GM10266 (cell line): ENCODE measurements at regions not wholly inside any gene's neighbourhood (a gene's known extent, or its start where the extent isn't known, plus 50 kb on each side); places are given as distances from the start of the nearest gene placed in this dataset.
"Not testable (repeated sequence)": the region's sequence is repeated elsewhere in the genome, so short reads cannot be mapped to it uniquely, and the experiment has no call there.

ENCODE experiments used
- DNase-seq: peaks from one replicate; pipeline ENCODE4 v3.0.0; 2012; ENCODE audit errors: extremely low spot score
- TF ChIP-seq, protein P1 (sequence below): IDR thresholded peaks from 2 replicates; pipeline ENCODE4 v1.5.1; 2012; ENCODE audit warnings: mild to moderate bottlenecking, low read depth; ENCODE audit not compliant: control insufficient read depth, insufficient read depth; ENCODE audit errors: missing control alignments

DNA sequence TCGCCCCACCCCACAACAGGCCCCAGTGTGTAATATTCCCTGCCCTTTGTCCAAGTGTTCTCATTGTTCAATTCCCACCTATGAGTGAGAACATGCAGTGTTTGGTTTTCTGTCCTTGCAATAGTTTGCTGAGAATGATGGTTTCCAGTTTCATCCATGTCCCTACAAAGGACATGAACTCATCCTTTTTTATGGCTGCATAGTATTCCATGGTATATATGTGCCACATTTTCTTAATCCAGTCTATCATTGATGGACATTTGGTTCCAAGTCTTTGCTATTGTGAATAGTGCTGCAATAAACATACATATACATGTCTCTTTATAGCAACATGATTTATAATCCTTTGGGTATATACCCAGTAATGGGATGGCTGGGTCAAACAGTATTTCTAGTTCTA lies 132.7 kb downstream of the SNX10 start:
- DNase-seq, result not testable (repeated sequence)

DNA sequence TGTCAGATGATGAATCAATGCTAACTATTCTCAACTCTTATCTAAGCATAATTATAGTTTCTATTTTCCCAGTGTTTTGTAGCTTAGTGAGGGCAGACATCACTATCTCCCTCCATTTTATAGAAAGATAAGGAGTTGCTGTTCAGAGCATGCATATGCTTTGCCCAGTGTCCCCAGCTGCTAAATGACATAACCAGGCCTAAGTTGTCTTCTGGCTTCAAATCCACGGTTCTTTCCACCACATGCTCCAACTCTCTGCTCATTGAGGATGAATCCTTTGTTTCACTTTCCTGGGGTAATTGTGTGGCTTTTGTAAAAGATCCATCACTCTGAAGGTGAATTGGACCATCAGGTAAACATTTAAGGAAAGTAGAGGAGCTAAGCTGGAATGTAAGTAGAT lies 134.0 kb downstream of the SNX10 start:
- TF ChIP-seq, protein P1, sequence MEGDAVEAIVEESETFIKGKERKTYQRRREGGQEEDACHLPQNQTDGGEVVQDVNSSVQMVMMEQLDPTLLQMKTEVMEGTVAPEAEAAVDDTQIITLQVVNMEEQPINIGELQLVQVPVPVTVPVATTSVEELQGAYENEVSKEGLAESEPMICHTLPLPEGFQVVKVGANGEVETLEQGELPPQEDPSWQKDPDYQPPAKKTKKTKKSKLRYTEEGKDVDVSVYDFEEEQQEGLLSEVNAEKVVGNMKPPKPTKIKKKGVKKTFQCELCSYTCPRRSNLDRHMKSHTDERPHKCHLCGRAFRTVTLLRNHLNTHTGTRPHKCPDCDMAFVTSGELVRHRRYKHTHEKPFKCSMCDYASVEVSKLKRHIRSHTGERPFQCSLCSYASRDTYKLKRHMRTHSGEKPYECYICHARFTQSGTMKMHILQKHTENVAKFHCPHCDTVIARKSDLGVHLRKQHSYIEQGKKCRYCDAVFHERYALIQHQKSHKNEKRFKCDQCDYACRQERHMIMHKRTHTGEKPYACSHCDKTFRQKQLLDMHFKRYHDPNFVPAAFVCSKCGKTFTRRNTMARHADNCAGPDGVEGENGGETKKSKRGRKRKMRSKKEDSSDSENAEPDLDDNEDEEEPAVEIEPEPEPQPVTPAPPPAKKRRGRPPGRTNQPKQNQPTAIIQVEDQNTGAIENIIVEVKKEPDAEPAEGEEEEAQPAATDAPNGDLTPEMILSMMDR, result no peak
- no peak for DNase-seq

DNA sequence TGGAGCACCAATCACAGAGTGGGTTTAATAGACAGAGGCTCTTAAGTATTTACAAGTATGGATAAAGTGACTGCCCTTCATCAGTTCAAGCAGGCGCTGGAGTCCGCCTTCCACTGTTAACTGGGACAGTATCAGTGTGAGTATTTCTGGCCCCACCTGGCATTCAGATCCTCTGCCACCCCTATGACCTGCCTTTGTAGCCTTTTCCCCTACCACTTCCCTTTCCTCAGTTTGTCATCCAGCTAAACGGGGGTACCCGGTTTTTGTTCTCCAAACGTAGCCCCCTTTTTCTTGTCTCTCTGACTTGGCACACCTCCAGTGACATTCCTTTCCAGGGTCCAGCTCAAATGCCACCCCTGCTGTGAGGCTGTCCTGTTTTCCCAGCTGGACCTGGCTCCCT lies 134.4 kb downstream of the SNX10 start:
- TF ChIP-seq, protein P1, result no peak
- no peak for DNase-seq

DNA sequence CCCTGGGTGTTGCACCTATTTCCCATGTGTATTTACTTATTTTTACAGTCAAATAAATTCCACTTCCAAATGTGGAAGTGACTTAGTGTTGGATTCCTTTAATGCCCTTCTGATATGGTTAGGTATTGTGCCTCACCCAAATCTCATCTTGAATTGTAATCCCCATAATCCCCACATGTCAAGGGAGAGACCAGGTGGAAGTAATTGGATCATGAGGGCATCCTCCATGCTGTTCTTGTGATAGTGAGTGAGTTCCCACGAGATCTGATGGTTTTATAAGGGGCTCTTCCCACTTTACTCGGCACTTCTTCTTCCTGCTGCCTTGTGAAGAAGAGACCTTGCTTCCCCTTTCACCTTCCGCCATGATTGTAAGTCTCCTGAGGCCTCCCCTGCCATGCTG lies 136.9 kb downstream of the SNX10 start:
- TF ChIP-seq, protein P1, result no peak
- no peak for DNase-seq

DNA sequence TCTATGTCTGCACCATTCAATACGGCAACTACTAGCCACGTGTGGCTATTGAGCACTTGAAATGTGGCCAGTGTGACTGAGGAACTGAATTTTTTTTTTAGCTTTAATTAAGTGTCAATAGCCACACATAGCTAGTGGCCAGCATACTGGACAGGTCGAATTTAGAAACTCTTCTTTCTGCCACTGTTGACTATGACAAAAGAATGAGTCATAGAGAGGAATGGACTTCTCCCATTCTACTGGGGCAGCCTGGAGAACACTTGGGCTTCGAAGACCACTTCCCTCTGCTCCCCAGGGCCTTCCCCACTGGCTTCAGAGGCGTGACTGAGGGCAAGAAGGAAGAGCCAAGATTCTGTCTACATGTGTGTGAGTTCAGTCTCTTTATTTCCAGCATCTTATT lies 137.5 kb downstream of the SNX10 start:
- TF ChIP-seq, protein P1, result no peak
- DNase-seq, result no peak

DNA sequence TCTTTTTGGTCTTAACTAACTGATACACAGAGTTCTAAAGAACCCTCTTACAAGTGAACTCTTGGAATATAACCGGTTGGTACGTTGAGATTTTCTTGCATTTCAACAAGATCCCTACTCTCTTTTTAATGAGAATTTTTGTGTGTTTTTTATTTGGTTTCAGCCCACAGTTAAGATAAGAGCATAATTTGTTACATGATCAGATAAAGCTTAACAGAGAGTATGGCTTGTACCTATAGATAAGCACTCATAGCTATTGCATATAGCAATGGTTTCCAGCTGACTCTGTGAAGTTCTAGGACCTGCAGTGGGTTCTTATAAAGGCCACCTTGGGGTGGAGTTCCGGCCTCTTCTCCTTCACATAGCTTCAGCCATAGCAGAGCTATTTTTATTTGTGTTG lies 143.3 kb downstream of the SNX10 start:
- TF ChIP-seq, protein P1, result no peak
- no peak for DNase-seq

DNA sequence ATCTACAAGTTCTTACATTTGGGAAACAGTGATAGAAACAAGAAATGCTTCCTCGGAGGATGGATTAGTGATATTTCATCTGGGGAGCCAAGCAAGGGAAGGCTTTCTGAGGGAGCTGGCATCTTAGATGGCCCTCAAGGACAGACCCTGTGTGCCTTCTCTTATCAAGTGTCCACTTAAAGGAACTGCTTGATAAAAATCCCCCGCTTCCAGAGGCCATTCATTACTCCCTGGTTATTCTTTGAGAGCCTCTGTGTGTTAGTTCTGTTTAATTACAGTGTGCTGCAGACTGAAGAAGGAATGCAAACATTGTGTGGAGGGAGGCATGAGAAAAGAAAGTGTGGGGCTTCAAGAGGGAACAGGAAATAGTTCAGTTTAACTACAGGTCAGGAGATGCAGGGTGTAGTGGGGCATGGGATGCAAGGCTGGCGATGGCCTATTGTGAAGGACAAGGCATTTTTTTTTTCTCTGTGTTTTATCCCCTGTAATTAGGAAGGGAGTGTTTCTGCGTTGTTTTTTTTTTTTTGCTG lies 145.4 kb downstream of the SNX10 start:
- TF ChIP-seq, protein P1, result no peak
- no peak for DNase-seq

DNA sequence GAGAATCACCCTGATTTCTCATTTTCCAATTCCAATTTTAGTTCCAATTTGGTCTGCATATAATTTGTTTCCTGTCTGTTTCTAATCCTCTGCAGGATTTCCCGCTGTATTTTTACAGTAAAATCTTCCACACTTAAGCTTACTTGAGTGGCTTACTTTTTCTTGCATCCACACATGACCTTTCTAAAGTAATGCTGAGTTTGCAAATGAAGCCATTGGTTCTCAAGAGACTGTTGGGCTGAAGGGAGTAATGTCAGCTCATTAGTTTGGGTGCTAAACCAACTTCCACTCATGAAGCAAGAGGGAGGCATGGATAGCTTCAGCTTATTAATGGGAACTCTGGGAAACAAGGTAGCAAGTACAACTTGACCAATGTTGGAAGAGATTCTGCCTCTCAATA lies 146.4 kb downstream of the SNX10 start:
- TF ChIP-seq, protein P1, result no peak
- DNase-seq, result no peak
